ENCODE measurements at regions not wholly inside any gene's neighbourhood (a gene's known extent, or its start where the extent isn't known, plus 50 kb on each side); places are given as distances from the start of the nearest gene placed in this dataset.

DNA sequence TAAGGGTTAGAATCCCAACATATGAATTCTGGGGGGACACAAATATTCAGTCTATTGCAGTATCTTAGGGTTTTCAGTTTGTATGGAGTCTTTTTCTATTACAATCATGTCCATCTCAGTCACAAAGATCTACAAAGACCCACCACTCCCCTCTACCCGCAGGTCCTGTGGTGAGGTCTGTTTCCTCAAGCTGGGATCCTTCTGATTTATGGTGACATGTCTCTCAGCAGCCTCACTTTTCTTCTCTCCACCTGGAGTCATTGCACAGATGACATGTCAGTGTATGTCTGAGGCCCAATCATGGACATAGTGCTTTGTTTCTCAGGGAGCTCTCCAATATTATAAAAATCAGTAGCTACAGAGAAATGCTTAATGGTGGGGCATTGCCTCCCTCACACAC, 113.4 kb upstream of the RAB27B start:
- no peak for DNase-seq (ENCODE audit: low read depth)
- H3K4me3 ChIP-seq (ENCODE audit: low read depth, low read length): no peak overlapping the region

- H3K4me3 ChIP-seq (ENCODE audit: low read depth, low read length): no peak overlapping the region
- DNase-seq (ENCODE audit: low read depth): no peak
Observed at GRCh38 chr18:54716586-54716985, 111.7 kb upstream of the RAB27B start.

- no peak for DNase-seq (ENCODE audit: low read depth)
Observed at GRCh38 chr18:54717673-54718407, 110.4 kb upstream of the RAB27B start.

DNA sequence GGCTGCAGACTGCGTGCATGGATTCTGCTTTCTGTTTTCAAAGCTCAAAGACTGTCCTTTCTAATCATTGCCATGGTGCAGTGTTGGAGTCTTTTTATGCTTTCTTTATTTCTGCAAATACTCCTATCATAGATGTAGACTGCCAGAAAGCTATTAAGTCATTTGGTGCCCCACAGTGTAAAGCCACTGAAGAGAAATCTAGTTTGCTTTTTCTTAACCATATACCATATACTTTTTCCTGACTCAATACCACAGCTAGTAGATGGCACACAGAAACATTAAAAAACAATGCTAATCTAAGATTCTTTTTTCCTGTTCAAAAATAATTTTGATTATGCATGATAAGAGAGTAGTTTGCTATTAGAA, 109.9 kb upstream of the RAB27B start:
- H3K4me3 ChIP-seq (ENCODE audit: low read depth, low read length): no peak overlapping the region
- DNase-seq (ENCODE audit: low read depth): no peak

More at GRCh38 chr18:54717673-54718407, 110.4 kb upstream of the RAB27B start:
- peak overlapping the region; percentile 34 for H3K4me3 ChIP-seq (ENCODE audit: low read depth, low read length)

DNA sequence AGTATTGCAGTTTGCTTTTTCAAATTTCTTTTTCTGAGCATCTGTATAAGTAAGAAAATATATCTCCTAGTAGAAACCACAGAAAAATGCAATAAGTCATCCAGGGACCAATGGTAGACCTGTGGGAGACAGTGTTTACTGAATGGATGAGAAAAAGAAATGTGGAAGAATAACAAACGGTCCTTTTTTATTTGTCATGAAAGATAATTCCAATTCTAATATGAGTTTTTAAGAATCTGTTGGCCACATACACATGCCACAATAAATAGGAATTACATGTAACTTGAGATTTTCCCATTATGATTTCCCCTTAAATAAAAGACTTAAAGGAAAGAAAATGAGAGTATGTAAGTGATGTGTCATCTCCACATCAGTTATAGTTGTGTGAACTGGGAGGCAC, 107.7 kb upstream of the RAB27B start:
- no peak for DNase-seq (ENCODE audit: low read depth)
- no peak overlapping the region for H3K4me3 ChIP-seq (ENCODE audit: low read depth, low read length)

- no peak for DNase-seq (ENCODE audit: low read depth)
- H3K4me3 ChIP-seq (ENCODE audit: low read depth, low read length): no peak overlapping the region
Observed at GRCh38 chr18:54726143-54726542, 102.1 kb upstream of the RAB27B start.

GRCh38 chr18:54734059-54734458, 94.2 kb upstream of the RAB27B start:
- DNase-seq (ENCODE audit: low read depth): peak; percentile 87
- no peak overlapping the region for H3K4me3 ChIP-seq (ENCODE audit: low read depth, low read length)

- DNase-seq (ENCODE audit: low read depth): no peak
- H3K4me3 ChIP-seq (ENCODE audit: low read depth, low read length): no peak overlapping the region
Observed at GRCh38 chr18:54736981-54737380, 91.3 kb upstream of the RAB27B start.

DNA sequence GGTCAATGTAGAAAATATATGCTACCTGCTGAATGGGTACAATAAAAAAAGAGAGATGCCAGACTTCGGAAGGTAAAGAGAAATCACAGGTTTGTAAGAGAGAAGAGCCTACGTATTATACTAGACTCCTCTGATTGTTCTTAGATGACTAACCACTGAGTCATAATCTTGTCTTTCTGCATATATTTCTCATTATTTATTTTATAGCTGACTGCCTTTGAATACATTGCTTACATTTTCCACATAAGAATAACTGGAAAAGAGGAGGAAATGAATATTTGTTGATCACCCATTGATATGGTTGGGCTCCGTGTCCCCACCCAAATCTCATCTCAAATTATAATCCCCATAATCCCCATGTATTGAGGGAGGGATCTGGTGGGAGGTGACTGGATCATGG, 90.3 kb upstream of the RAB27B start:
- no peak for DNase-seq (ENCODE audit: low read depth)
- H3K4me3 ChIP-seq (ENCODE audit: low read depth, low read length): no peak overlapping the region

GRCh38 chr18:54739476-54739875, 88.8 kb upstream of the RAB27B start:
- H3K4me3 ChIP-seq (ENCODE audit: low read depth, low read length): no peak overlapping the region
- DNase-seq (ENCODE audit: low read depth): no peak

- peak; percentile 66 for DNase-seq (ENCODE audit: low read depth)
- no peak overlapping the region for H3K4me3 ChIP-seq (ENCODE audit: low read depth, low read length)
Observed at GRCh38 chr18:54740136-54740846, 88.0 kb upstream of the RAB27B start.

DNA sequence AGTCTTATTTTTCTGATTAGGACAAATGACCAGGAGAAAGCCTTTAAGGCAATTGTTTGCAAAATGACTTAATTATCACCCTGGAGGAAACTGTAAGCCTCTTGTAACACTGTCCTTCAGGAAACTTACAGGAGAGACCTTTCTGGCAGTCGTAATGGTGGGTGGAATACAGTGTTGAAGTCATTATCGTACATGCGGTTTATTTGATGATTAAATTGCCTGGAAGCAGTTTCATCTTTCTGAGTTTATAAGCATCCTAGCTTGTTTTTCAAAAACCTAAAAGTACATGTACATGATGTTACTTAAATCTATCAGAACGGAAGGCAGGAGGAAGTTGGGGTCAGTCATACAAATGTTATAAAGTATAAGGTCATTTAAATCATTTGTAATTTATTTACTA, 86.2 kb upstream of the RAB27B start:
- H3K4me3 ChIP-seq (ENCODE audit: low read depth, low read length): no peak overlapping the region
- no peak for DNase-seq (ENCODE audit: low read depth)

GRCh38 chr18:54742659-54743604, 85.3 kb upstream of the RAB27B start:
- DNase-seq (ENCODE audit: low read depth): peak; percentile 100
- H3K4me3 ChIP-seq (ENCODE audit: low read depth, low read length): no peak overlapping the region

GRCh38 chr18:54743605-54743995, 84.7 kb upstream of the RAB27B start:
- no peak overlapping the region for H3K4me3 ChIP-seq (ENCODE audit: low read depth, low read length)
- no peak for DNase-seq (ENCODE audit: low read depth)

GRCh38 chr18:54749291-54749690, 79.0 kb upstream of the RAB27B start:
- no peak overlapping the region for H3K4me3 ChIP-seq (ENCODE audit: low read depth, low read length)
- no peak for DNase-seq (ENCODE audit: low read depth)

GRCh38 chr18:54750350-54750749, 77.9 kb upstream of the RAB27B start:
- no peak for DNase-seq (ENCODE audit: low read depth)
- no peak overlapping the region for H3K4me3 ChIP-seq (ENCODE audit: low read depth, low read length)

DNA sequence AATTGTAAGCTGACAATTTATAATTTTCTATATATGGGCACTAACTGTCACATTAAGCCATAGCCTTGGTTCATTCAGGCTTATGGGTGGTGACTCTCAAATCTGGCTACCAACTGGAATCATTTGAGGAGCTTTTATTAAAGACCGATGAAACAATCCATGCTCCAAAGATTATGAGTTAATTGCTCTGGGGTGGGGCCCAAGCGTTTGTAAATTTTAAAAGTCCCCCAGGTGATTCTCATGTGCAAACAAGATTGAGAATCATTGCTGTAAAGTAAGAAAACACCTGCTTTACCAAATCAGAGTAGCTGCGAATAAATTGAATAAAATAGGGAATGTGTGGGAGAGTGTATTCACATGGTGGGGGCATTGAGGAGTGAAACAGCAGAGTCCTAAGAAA, 76.1 kb upstream of the RAB27B start:
- H3K4me3 ChIP-seq (ENCODE audit: low read depth, low read length): no peak overlapping the region

GRCh38 chr18:54755456-54755855, 72.8 kb upstream of the RAB27B start:
- no peak overlapping the region for H3K4me3 ChIP-seq (ENCODE audit: low read depth, low read length)
- DNase-seq (ENCODE audit: low read depth): no peak

More for the DNA sequence above, 76.1 kb upstream of the RAB27B start:
- no peak for DNase-seq (ENCODE audit: low read depth)

GRCh38 chr18:54762386-54762785, 65.9 kb upstream of the RAB27B start:
- no peak for DNase-seq (ENCODE audit: low read depth)
- no peak overlapping the region for H3K4me3 ChIP-seq (ENCODE audit: low read depth, low read length)

GRCh38 chr18:54764786-54765185, 63.5 kb upstream of the RAB27B start:
- no peak overlapping the region for H3K4me3 ChIP-seq (ENCODE audit: low read depth, low read length)
- DNase-seq (ENCODE audit: low read depth): no peak
